HAP-1 (cell line): ENCODE measurements at regions not wholly inside any gene's neighbourhood (a gene's known extent, or its start where the extent isn't known, plus 50 kb on each side); places are given as distances from the start of the nearest gene placed in this dataset.

Source experiments
- DNase-seq, 2 experiments: peaks; one replicate each; pipeline ENCODE4 v3.0.0-alpha.2; 2016 to 2020; ENCODE audit warnings: low spot score in 2 of 2
- H3K27me3 ChIP-seq: fragments of 250-450 bp; sonication (Bioruptor Pico); 2 replicates; pipeline ENCODE4 v1.5.1; 2020; ENCODE audit warnings: low read depth, mild to moderate bottlenecking, moderate library complexity
- H3K36me3 ChIP-seq: fragments of 250-450 bp; sonication (Bioruptor Pico); replicated peaks from 2 replicates; pipeline ENCODE4 v1.5.1; 2020; ENCODE audit warnings: mild to moderate bottlenecking
- H3K4me1 ChIP-seq: fragments of 250-450 bp; sonication (Bioruptor Pico); 2 replicates; pipeline ENCODE4 v1.5.1; 2020; ENCODE audit warnings: mild to moderate bottlenecking
- H3K4me3 ChIP-seq: fragments of 250-450 bp; sonication (Bioruptor Pico); 2 replicates; pipeline ENCODE4 v1.5.1; 2020; ENCODE audit warnings: mild to moderate bottlenecking, moderate library complexity
- H3K9me3 ChIP-seq: fragments of 250-450 bp; sonication (Bioruptor Pico); 2 replicates; pipeline ENCODE4 v1.5.1; 2020; ENCODE audit warnings: mild to moderate bottlenecking, moderate library complexity
- in situ Hi-C: fragments of 300-500 bp; cut with MboI; formaldehyde crosslinking; loops from 3 replicates; pipeline ENCODE4 v1.14.3; 2020; ENCODE audit warnings: low sequenced_read_pairs, inconsistent platforms, mixed read lengths

DNA sequence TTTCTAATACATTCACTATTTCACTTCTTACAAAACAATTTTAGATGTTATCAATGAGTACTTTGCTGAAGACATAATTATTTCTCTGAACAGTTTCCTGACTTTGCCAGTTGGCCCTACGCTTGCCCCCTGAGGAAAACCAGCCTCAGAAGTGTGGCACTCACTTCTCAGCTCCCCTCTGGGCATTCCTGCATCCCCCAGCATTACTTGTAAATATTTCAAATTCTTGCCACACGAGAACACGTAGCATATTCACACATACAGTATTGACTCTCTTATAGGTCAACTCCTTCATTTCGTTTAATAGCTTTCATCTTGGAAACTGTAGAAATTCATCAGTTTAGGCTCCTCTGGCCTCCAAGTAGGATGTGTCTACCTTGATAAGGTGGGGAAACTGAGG, 65.2 kb downstream of the OTX2 start:
- Histone ChIP-seq H3K36me3 (no peaks in the 10 kb centered on the region), H3K27me3 (no peaks in the 10 kb centered on the region), H3K9me3 (no peaks in the 10 kb centered on the region), H3K4me1 (peaks cover 4% of the 10 kb centered on the region; the same call in 1 of the 2 replicates), H3K4me3 (no peak overlapping the region)
- in situ Hi-C loops: no loop called here
- no peak for DNase-seq

DNA sequence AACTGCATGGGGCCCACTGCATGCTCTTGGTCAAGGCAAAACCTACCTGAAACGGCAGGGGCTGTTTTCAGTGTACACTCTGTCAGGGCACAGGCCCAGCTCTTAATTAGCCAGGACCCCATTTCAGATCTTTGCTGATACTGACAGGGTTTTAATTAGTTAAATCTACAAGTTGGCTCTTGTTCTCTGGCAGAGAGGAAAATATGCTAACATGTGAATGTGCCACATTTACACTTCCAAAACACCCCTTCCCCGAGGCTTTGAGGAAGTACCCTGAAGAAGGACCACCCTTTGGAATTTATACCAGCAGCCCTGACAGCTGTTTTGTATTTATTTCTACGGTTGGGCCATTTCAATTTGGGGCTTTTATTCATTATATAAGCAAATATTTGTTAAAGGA, 66.3 kb downstream of the OTX2 start:
- no peaks in the 10 kb centered on the region for H3K9me3 ChIP-seq
- H3K36me3 ChIP-seq: no peaks in the 10 kb centered on the region
- in situ Hi-C loops: no loop called here
- H3K4me1 ChIP-seq: peaks cover 4% of the 10 kb centered on the region; the same call in 1 of the 2 replicates
- H3K4me3 ChIP-seq: no peak overlapping the region
- H3K27me3 ChIP-seq: no peaks in the 10 kb centered on the region
- DNase-seq: no peak

DNA sequence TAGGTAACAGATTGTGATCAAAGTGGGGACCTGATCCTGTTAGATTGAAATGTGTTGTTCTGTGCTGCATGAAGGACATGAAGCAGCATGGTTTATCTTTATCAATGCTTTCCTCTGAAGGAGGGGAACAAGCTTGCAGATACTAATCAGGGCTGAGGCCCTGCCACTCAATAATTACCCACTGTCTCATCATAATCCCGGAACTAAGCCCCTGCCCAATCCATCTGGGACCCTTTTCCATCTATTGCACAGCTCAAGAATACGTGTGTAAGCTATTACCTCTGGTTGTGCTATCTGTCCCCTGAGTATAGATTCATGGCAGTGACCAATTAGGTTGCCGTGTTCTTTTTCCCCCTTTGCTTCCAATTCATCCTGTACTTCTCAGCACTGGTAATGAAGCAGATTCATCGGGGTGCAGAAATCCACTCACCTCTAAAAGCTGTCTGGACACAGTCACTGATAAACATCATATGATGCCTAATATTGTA, 67.8 kb downstream of the OTX2 start:
- Histone ChIP-seq H3K36me3 (no peaks in the 10 kb centered on the region), H3K4me1 (peaks cover 4% of the 10 kb centered on the region; the same call in 1 of the 2 replicates), H3K27me3 (no peaks in the 10 kb centered on the region), H3K9me3 (no peaks in the 10 kb centered on the region), H3K4me3 (no peak overlapping the region)
- in situ Hi-C loops: no loop called here
- DNase-seq: no peak

DNA sequence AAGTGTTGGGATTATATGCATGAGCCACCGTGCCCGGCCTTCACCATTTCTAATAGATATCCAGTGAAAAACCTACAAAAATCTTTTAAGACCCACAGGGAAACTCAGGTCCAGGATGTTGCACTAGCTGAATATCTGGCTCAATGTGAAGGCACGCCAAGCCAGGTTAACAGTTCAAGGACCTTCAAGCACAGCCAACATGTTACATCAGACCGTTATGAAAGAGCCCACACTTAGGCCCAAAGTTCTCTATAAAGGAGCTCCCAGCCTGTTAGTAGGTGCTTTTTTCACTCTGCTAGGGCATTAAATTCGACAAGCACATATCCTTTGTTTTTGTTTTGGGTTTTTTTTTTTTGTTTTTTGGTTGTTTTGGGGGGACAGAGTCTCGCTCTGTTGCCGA, 69.0 kb downstream of the OTX2 start:
- no peaks in the 10 kb centered on the region for H3K36me3 ChIP-seq
- in situ Hi-C loops: no loop called here
- no peaks in the 10 kb centered on the region for H3K27me3 ChIP-seq
- H3K4me3 ChIP-seq: no peak overlapping the region
- no peak for DNase-seq
- H3K4me1 ChIP-seq: peaks cover 4% of the 10 kb centered on the region; the same call in 1 of the 2 replicates
- no peaks in the 10 kb centered on the region for H3K9me3 ChIP-seq

DNA sequence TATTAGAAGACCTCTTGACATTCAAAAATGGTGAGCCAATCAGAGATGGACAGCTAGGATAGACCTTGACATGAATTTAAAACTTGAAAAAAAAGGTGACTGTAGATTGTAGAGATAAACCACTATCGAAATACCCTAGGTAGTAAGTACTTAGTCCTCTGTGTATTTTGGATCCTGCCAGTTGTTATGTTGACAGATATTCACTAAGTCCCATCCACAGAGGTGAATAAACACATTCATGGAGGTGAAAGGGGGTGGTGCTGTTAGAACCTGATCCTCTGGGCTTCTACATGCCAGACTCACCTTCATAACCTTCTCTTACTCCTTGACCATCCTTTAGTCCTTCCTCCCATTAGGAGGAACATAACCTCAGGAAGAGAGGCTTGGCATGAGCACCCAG, 72.3 kb downstream of the OTX2 start:
- Histone ChIP-seq H3K9me3 (no peaks in the 10 kb centered on the region), H3K4me3 (no peak overlapping the region), H3K4me1 (peaks cover 4% of the 10 kb centered on the region), H3K27me3 (no peaks in the 10 kb centered on the region), H3K36me3 (no peaks in the 10 kb centered on the region)
- in situ Hi-C loops: no loop called here
- no peak for DNase-seq

DNA sequence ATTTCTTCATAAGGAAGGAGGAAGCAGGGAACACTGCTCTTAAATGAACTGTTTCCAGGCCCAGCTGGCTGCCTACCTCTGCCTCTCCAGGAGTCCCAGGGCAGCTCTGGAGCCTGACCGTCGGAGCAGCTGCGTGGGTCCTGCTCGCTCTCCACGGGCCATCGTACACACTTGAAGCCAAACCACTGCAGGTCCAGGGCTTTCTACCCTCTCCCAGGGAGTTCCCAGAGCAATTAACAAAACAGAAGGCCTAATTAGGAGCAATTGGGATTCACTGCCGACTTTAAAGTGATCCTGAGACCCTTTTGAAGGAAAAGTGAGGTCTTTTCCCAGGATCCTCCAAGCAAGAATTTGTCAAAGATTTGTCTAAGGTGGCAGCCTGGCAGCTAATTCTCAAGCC, 76.9 kb downstream of the OTX2 start:
- Histone ChIP-seq H3K4me1 (no peaks in the 10 kb centered on the region; the same call in 1 of the 2 replicates), H3K4me3 (no peak overlapping the region), H3K27me3 (no peaks in the 10 kb centered on the region), H3K36me3 (no peaks in the 10 kb centered on the region), H3K9me3 (no peaks in the 10 kb centered on the region)
- in situ Hi-C loops: no loop called here
- DNase-seq: no peak

DNA sequence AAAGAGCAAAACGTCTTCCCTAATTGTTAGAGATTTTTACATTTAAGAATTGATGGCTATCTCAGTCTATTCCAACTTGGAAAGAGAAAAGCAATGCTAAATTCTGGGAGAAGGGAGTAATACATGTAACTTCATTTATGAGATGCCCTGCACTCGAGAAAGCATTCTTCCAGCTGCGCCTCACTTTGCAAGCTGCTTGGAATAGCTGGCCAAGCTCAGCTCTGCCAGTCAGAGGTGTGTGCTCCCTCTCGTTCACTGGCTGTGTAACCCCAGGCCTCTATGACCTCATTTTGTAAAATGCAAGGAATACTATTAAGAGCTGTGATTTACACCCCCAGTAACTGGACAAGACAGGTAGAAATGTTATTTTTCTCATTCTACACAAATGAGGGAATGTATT, 79.1 kb downstream of the OTX2 start:
- DNase-seq: no peak
- in situ Hi-C loops: no loop called here

DNA sequence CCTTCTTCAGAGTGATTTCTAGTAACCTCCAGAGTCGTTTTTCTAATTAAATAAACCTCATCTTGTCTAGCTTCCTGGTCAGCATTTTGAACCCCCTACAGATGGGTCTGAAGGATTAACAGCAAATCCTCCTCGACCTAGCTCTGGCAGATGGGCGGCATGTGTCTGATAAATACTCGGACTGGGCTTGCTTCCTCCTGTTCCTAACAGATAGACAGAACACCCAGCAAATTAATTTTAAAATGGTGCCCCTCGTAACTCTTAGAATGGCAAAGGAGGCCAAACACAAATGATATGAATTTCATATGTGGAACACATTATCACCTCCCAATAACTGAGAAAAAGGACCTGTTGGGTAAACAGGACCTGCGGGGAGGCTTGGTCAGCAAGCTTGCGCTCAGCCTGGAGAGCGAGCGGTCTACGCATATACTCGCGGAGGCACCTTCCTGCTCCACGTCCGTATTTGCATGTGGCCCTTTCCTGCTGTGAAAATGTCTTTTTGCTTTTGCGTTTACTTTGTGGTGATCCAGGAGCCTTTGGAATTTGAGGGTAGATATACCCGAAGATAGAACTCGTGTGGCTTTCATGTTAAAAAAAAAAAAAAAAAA, 79.6 kb downstream of the OTX2 start:
- Histone ChIP-seq H3K9me3 (no peaks in the 10 kb centered on the region), H3K36me3 (no peaks in the 10 kb centered on the region), H3K4me3 (no peak overlapping the region), H3K4me1 (no peaks in the 10 kb centered on the region; the same call in 1 of the 2 replicates), H3K27me3 (no peaks in the 10 kb centered on the region)
- in situ Hi-C loops: no loop called here
- no peak for DNase-seq

More for the DNA sequence above, 79.1 kb downstream of the OTX2 start:
- H3K9me3 ChIP-seq: no peaks in the 10 kb centered on the region
- no peaks in the 10 kb centered on the region for H3K27me3 ChIP-seq
- H3K4me3 ChIP-seq: no peak overlapping the region
- H3K36me3 ChIP-seq: no peaks in the 10 kb centered on the region
- H3K4me1 ChIP-seq: no peaks in the 10 kb centered on the region; the same call in 1 of the 2 replicates

DNA sequence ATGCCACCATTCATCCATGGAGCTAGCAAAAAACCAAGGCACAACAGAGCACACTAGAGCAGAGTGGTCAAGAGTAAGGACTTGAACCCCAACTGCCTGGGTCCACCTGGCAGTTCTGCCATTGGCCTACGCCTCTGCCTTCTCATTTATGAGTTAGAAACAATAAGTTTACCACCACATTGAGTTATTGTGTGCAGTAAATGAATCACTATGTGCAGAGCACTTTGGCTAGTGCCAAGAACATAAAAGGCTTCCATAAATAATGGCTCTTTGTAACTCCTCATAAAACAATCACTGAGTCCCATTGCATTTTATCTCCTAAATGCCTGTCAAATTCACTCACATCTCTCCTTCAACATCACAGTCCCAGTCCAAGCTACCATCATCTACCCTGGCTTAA, 86.3 kb downstream of the OTX2 start:
- Histone ChIP-seq H3K4me3 (no peak overlapping the region), H3K27me3 (no peaks in the 10 kb centered on the region), H3K9me3 (no peaks in the 10 kb centered on the region), H3K4me1 (no peaks in the 10 kb centered on the region), H3K36me3 (no peaks in the 10 kb centered on the region)
- in situ Hi-C loops: no loop called here
- no peak for DNase-seq

DNA sequence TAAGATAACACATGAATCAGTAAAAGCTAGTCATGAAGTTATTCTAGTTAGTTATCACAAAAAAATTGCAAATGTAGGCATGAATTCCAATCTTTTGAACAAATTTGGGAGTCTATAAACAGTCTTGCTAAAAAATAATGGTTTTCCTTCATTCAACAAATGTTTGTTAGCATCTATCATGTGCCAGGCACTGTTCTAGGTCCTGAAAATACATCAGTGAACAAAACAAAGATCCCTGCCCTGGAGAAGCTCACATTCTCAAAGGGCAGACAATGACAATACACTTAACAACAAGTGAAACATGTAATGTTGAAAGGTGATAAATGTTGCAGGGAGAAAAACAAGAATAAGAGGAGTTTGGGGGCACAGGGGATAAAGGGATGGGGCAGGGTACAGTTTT, 86.9 kb downstream of the OTX2 start:
- no peak for DNase-seq
- no peaks in the 10 kb centered on the region for H3K4me1 ChIP-seq
- no peaks in the 10 kb centered on the region for H3K36me3 ChIP-seq
- H3K4me3 ChIP-seq: no peak overlapping the region
- no peaks in the 10 kb centered on the region for H3K9me3 ChIP-seq
- in situ Hi-C loops: no loop called here
- H3K27me3 ChIP-seq: no peaks in the 10 kb centered on the region

DNA sequence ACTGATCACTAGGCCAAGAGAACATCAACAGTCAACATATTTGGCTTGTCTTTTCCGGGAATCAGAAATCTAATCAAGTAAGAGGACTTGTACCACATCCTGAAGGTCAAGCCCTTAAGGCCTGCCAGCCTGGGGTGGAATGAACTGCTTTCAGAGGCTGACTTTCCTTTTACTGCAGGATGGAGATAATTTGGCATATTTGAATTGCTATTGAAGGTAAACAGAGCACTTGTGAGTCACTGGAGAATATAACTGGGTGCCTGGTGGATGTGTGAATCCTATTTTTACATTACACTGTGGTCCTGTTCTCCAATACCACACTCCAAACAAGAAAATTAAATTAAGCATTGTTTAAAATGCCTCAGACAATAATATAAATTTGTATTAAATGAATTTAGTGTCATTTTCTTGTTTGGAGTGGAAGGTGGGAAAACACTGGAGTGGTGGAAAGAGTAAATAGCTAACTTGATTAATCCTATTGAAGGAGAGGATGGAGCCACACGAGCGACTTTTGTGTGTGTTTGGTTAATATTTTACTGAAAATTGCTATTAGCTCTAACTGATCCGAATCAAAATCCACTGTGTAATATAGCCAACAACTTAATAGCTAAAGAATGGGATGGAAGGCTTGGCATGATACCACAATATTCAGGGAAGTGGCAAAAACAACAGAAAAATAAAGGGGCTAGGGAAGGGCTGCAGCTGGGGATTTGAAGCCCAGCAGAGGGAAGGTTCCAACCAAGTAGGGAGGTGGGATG, 89.4 kb downstream of the OTX2 start:
- Histone ChIP-seq H3K4me1 (no peaks in the 10 kb centered on the region), H3K27me3 (no peaks in the 10 kb centered on the region), H3K9me3 (no peaks in the 10 kb centered on the region), H3K4me3 (no peak overlapping the region), H3K36me3 (no peaks in the 10 kb centered on the region)
- in situ Hi-C loops: no loop called here
- no peak for DNase-seq

DNA sequence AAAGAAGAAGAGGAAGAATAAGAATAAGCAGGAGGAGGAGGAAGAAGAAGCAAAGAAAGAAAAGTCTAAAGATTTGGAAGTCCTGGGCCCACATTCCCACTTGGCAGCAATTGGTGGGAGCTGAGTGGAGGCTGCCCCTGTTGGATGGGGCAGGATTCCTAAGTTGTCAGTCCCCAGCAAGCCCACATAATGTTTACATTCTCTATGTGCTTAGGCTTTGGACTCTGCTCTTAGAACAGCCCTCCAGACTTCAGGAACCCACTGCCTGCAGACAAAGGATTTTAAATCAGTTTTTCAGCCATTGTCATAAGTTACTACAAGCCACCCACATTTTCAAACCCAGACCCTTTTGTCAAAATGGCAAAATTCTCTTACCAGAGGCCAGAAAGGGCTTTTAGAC, 92.0 kb downstream of the OTX2 start:
- no peak for DNase-seq
- H3K4me1 ChIP-seq: no peaks in the 10 kb centered on the region
- in situ Hi-C loops: no loop called here
- no peaks in the 10 kb centered on the region for H3K27me3 ChIP-seq
- no peak overlapping the region for H3K4me3 ChIP-seq
- no peaks in the 10 kb centered on the region for H3K9me3 ChIP-seq
- H3K36me3 ChIP-seq: no peaks in the 10 kb centered on the region

DNA sequence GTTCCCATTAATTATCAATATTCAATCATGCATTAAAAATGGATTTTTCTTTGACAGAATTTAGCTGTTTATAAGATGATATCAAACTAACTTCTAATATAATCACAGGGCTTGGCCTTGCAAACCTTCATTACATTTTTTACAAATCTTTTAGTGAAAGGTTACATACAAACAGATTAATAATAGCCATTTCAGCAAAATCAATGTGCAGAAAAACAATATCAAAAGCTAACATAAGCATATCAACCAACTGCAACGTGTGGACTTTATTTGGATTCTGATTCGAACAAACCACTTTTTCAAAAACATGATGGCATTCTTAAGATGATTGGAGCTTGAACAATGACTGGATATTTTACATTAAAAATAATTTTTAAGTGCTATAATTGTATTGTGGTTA, 93.6 kb downstream of the OTX2 start:
- Histone ChIP-seq H3K36me3 (no peaks in the 10 kb centered on the region), H3K9me3 (no peaks in the 10 kb centered on the region), H3K4me3 (no peak overlapping the region), H3K27me3 (no peaks in the 10 kb centered on the region), H3K4me1 (no peaks in the 10 kb centered on the region)
- no peak for DNase-seq
- in situ Hi-C loops: no loop called here

DNA sequence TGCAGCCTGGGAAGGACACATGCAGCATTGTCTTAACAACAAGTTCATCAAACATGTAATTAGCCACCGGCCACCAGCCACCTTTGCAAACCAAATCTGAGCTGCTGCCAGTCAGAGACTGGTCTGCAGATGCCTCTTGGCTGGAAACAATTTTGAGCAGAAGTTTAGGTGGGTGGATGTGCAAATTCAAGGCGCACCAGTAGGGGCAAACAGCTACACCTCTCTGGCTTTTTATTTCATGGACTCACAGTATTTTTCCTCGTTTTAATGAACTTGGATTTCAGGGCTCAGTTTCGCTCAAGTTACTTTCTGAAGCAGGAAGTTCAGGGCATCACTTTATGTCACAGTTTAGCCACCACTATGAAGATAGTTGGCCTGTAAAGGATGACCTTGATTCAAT, 94.3 kb downstream of the OTX2 start:
- in situ Hi-C loops: no loop called here
- DNase-seq: no peak
- H3K36me3 ChIP-seq: no peaks in the 10 kb centered on the region
- H3K4me1 ChIP-seq: no peaks in the 10 kb centered on the region
- H3K4me3 ChIP-seq: no peak overlapping the region
- no peaks in the 10 kb centered on the region for H3K9me3 ChIP-seq
- H3K27me3 ChIP-seq: no peaks in the 10 kb centered on the region
